ENCODE measurements at regions not wholly inside any gene's neighbourhood (a gene's known extent, or its start where the extent isn't known, plus 50 kb on each side); places are given as distances from the start of the nearest gene placed in this dataset.

- no peak overlapping the region for H3K4me3 Mint-ChIP-seq
- ChIA-PET CTCF (interaction anchor here (0.5 kb wide), 1 partner anchor 1102 kb away, joined by 4 read pairs; no protein-coding TSS in a partner anchor), POLR2A (no interaction called here)
- no peak overlapping the region for H3K27ac Mint-ChIP-seq
- H3K27me3 Mint-ChIP-seq: peaks cover 5% of the 10 kb centered on the region
- no peaks in the 10 kb centered on the region for H3K36me3 Mint-ChIP-seq (ENCODE audit: low read depth)
- DNase-seq: no peak
- no peaks in the 10 kb centered on the region for H3K9me3 Mint-ChIP-seq
- H3K4me1 Mint-ChIP-seq: peaks cover 18% of the 10 kb centered on the region
These were observed 216.5 kb upstream of the RTL1 start for GRCh38 chr14:101119830-101120571.

- H3K9me3 Mint-ChIP-seq: no peaks in the 10 kb centered on the region
- H3K4me3 Mint-ChIP-seq: peak overlapping the region; percentile 24
- ChIA-PET POLR2A (no interaction called here), CTCF (interaction anchor here (0.5 to 1.3 kb wide), 2 partner anchors 18 to 1101 kb away, joined by 3 to 4 read pairs; no protein-coding TSS in a partner anchor)
- H3K27me3 Mint-ChIP-seq: peaks cover 5% of the 10 kb centered on the region
- H3K27ac Mint-ChIP-seq: peak overlapping the region; percentile 77
- H3K36me3 Mint-ChIP-seq (ENCODE audit: low read depth): no peaks in the 10 kb centered on the region
- peaks cover 18% of the 10 kb centered on the region for H3K4me1 Mint-ChIP-seq
- DNase-seq: peak; percentile 23
These were observed 217.4 kb upstream of the RTL1 start for GRCh38 chr14:101120641-101121507.

DNA sequence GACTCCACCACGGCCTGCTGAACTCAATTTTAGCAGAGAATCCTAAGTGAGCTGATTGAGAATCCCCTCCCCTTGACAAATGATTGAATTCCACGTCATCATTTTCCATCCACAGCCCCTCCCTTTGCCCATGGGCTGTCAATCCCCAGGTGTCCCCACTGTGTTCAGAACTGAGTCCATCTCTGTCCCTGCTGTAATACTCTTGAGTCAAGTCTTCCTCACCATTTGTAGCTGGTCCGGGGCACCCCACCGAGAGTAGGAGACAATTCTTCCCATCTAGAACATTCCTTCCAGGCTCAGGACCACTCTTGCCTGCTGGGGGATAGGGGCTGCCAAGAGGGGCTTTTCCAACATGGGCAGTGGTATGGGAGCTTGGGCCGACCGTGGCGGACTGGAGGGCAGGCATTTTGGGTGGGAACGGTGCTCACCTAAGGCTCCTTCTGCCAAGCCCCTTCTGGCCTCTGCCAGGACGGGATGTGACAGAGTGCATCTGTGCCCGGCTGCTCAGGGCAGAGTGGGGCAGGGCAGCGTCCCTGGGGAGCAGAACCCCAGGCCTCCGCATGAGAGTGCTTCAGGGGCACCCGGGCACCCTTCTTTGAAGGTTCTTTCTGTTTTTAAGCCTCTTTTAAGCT lies 218.1 kb upstream of the RTL1 start:
- Mint-ChIP-seq H3K36me3 (ENCODE audit: low read depth) (no peaks in the 10 kb centered on the region), H3K4me1 (peaks cover 18% of the 10 kb centered on the region), H3K4me3 (no peak overlapping the region), H3K27ac (no peak overlapping the region), H3K27me3 (peaks cover 5% of the 10 kb centered on the region), H3K9me3 (no peaks in the 10 kb centered on the region)
- no peak for DNase-seq
- ChIA-PET CTCF (interaction anchor here (1.3 kb wide), 1 partner anchor 18 kb away, joined by 3 read pairs; no protein-coding TSS in a partner anchor), POLR2A (no interaction called here)

DNA sequence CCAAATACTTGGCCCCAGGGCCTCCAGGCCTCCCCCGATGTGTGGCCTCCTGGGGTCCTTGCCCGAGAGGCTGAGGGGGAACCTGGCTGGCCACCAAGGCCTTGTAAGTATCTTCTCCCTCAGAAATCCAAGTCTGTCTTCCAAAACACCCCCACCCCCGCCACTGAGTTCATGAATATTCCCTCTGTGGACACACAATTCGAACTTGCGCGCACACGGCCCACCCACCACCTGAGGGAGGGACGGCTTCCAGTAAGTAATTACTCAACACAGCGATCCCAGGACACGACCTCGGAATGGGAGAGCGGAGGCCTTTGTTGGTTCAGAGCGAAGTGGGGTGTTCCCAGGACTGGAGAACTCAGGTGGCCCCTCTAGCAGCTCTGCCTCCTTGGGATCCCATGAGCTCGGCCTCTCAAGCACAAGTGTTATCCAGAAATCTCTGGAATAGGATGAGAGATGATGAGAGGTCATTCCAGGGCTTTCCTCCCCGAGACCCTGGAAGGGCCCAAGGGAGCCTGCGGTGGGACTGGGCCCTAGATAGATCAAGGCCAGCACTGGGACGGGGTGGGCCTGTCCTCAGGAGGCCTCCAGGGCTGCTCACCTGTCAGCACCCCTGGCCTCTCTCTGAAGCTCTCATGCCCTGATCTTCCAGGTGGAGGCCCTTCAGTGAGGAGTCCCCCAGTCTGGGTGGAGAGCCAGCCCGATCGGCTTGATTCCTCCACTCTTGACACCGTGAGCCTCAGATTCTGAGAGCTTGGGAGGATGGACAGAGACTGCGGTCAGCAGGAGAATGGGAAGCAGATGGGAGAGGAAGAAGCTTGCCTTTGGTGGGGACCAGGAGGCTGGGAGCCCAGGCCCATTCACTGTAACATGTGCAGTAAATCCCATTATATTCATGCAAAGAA lies 219.0 kb upstream of the RTL1 start:
- Mint-ChIP-seq H3K27me3 (peaks cover 5% of the 10 kb centered on the region), H3K9me3 (no peaks in the 10 kb centered on the region), H3K4me3 (no peak overlapping the region), H3K36me3 (ENCODE audit: low read depth) (no peaks in the 10 kb centered on the region), H3K27ac (no peak overlapping the region), H3K4me1 (peaks cover 18% of the 10 kb centered on the region)
- DNase-seq: no peak
- CTCF ChIA-PET: no interaction called here
- POLR2A ChIA-PET: interaction anchor here (0.6 kb wide), 1 partner anchor 15 kb away, joined by 3 read pairs; no protein-coding TSS in a partner anchor

- H3K27ac Mint-ChIP-seq: no peak overlapping the region
- DNase-seq: no peak
- no peak overlapping the region for H3K4me3 Mint-ChIP-seq
- no peaks in the 10 kb centered on the region for H3K36me3 Mint-ChIP-seq (ENCODE audit: low read depth)
- ChIA-PET POLR2A (no interaction called here), CTCF (no interaction called here)
- H3K27me3 Mint-ChIP-seq: peaks cover 7% of the 10 kb centered on the region
- no peaks in the 10 kb centered on the region for H3K9me3 Mint-ChIP-seq
- H3K4me1 Mint-ChIP-seq: peaks cover 18% of the 10 kb centered on the region
These were observed 220.3 kb upstream of the RTL1 start for GRCh38 chr14:101123618-101124510.

DNA sequence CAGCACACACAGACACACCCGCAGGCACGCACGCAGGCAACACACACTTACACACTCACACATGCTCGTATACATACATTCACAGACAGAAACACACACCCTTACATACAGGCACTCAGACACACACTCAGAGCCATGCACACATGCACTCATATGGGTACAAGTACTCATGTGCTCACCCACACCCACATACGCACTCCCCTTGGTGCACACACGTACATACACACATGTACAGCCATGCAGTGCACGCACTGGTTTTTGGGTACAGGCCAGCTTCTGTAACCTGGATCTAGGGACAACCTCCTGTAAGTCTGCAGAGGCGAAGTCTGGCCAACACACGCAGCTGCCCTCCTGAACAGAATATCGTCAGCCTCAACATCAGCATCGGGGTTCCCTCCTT lies 221.3 kb upstream of the RTL1 start:
- Mint-ChIP-seq H3K9me3 (no peaks in the 10 kb centered on the region), H3K4me1 (peaks cover 18% of the 10 kb centered on the region), H3K4me3 (no peak overlapping the region), H3K27me3 (peaks cover 2% of the 10 kb centered on the region), H3K36me3 (ENCODE audit: low read depth) (no peaks in the 10 kb centered on the region), H3K27ac (no peak overlapping the region)
- DNase-seq: no peak
- CTCF ChIA-PET: no interaction called here
- POLR2A ChIA-PET: no interaction called here

GRCh38 chr14:101125313-101125712 lies 221.8 kb upstream of the RTL1 start:
- Mint-ChIP-seq H3K36me3 (ENCODE audit: low read depth) (no peaks in the 10 kb centered on the region), H3K4me3 (no peak overlapping the region), H3K4me1 (peaks cover 14% of the 10 kb centered on the region), H3K27me3 (peaks cover 2% of the 10 kb centered on the region), H3K9me3 (no peaks in the 10 kb centered on the region), H3K27ac (no peak overlapping the region)
- CTCF ChIA-PET: no interaction called here
- POLR2A ChIA-PET: no interaction called here
- no peak for DNase-seq

GRCh38 chr14:101125719-101126651 lies 222.5 kb upstream of the RTL1 start:
- Mint-ChIP-seq H3K27ac (no peak overlapping the region), H3K27me3 (peaks cover 2% of the 10 kb centered on the region), H3K9me3 (no peaks in the 10 kb centered on the region), H3K4me1 (peaks cover 7% of the 10 kb centered on the region), H3K4me3 (no peak overlapping the region), H3K36me3 (ENCODE audit: low read depth) (no peaks in the 10 kb centered on the region)
- ChIA-PET CTCF (no interaction called here), POLR2A (no interaction called here)
- no peak for DNase-seq

GRCh38 chr14:101126731-101127130 lies 223.2 kb upstream of the RTL1 start:
- ChIA-PET POLR2A (no interaction called here), CTCF (no interaction called here)
- H3K27ac Mint-ChIP-seq: no peak overlapping the region
- no peak for DNase-seq
- no peaks in the 10 kb centered on the region for H3K4me1 Mint-ChIP-seq
- no peaks in the 10 kb centered on the region for H3K36me3 Mint-ChIP-seq (ENCODE audit: low read depth)
- no peaks in the 10 kb centered on the region for H3K9me3 Mint-ChIP-seq
- H3K4me3 Mint-ChIP-seq: no peak overlapping the region
- peaks cover 2% of the 10 kb centered on the region for H3K27me3 Mint-ChIP-seq

DNA sequence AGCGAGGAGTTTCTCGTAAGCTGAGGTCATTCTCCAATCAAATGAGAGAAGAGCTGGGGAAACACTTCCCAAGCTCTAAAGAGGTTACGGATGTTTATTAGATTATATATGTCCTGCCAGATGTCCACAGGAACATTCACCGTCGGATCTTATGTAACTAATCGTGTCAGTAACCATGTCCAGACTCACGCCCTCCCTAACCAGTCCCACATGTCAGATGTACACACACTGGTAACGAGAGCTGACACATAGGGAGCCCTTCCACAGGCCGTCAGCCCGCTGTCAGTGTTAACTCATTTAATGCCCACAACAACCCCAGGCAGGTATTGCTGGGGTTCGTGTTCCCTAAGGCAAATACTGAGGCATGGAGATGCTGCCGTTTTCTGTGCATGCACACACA lies 223.7 kb upstream of the RTL1 start:
- CTCF ChIA-PET: no interaction called here
- POLR2A ChIA-PET: no interaction called here
- Mint-ChIP-seq H3K4me3 (no peak overlapping the region), H3K9me3 (no peaks in the 10 kb centered on the region), H3K36me3 (ENCODE audit: low read depth) (no peaks in the 10 kb centered on the region), H3K27me3 (peaks cover 2% of the 10 kb centered on the region), H3K27ac (no peak overlapping the region), H3K4me1 (no peaks in the 10 kb centered on the region)
- DNase-seq: no peak

Data from activated CD4-positive, alpha-beta T cell treated with anti-CD3 and anti-CD28 coated beads, Interleukin-2, amount 10 ng/mL, durations not matched to agents 7 days and 5 days (primary cell).